Mesenchymal stem cell (in vitro differentiated cells and primary cell): ENCODE measurements at regions not wholly inside any gene's neighbourhood (a gene's known extent, or its start where the extent isn't known, plus 50 kb on each side); places are given as distances from the start of the nearest gene placed in this dataset.

Experiments used
- DNase-seq: peaks from one replicate; pipeline ENCODE4 v3.0.0-alpha.2; 2013
- H2AFZ ChIP-seq: one replicate; pipeline ENCODE4 v1.6.1; 2013; ENCODE audit warnings: low read depth, mild to moderate bottlenecking, control low read depth, inconsistent platforms, low read length, moderate library complexity
- H2AK5ac ChIP-seq: 2 replicates; pipeline ENCODE4 v1.6.1; 2013; ENCODE audit warnings: low read length, moderate library complexity, mild to moderate bottlenecking, inconsistent platforms; ENCODE audit not compliant: severe bottlenecking
- H2BK120ac ChIP-seq: one replicate; pipeline ENCODE4 v1.6.1; 2013; ENCODE audit warnings: low read depth, mild to moderate bottlenecking, inconsistent platforms, low read length, moderate library complexity
- H2BK12ac ChIP-seq, 2 experiments: one replicate each; pipeline ENCODE4 v1.6.1; 2013; ENCODE audit warnings: inconsistent platforms in 2 of 2, low read length in 2 of 2, mild to moderate bottlenecking in 2 of 2, moderate library complexity in 2 of 2, control low read depth in 1 of 2
- H2BK15ac ChIP-seq: one replicate; pipeline ENCODE4 v1.6.1; 2013; ENCODE audit warnings: mild to moderate bottlenecking, low read depth, inconsistent platforms; ENCODE audit not compliant: poor library complexity, severe bottlenecking
- H2BK5ac ChIP-seq: 2 replicates; pipeline ENCODE4 v1.6.1; 2013; ENCODE audit warnings: low read depth, mild to moderate bottlenecking, low read length, control low read depth, inconsistent platforms; ENCODE audit not compliant: poor library complexity, severe bottlenecking
- H3K14ac ChIP-seq, 2 experiments: one replicate each; pipeline ENCODE4 v1.6.1; 2013; ENCODE audit warnings: inconsistent platforms in 2 of 2, low read length in 2 of 2, control low read depth in 1 of 2, mild to moderate bottlenecking in 1 of 2, moderate library complexity in 1 of 2
- H3K18ac ChIP-seq, 2 experiments: one replicate each; pipeline ENCODE4 v1.6.1; 2013; ENCODE audit warnings: inconsistent platforms in 2 of 2, low read length in 2 of 2, control low read depth in 1 of 2, low read depth in 1 of 2, mild to moderate bottlenecking in 1 of 2
- H3K23ac ChIP-seq, 2 experiments: one replicate each; pipeline ENCODE4 v1.6.1; 2013; ENCODE audit warnings: inconsistent platforms in 2 of 2, low read length in 2 of 2, mild to moderate bottlenecking in 2 of 2, moderate library complexity in 2 of 2, control low read depth in 1 of 2
- H3K27ac ChIP-seq: 2 replicates; pipeline ENCODE4 v1.5.1; 2013; ENCODE audit warnings: mild to moderate bottlenecking, moderate library complexity, low read length, control low read depth, inconsistent platforms; ENCODE audit not compliant: poor library complexity, severe bottlenecking
- H3K27me3 ChIP-seq, 2 experiments: 2 replicates each; pipeline versions ENCODE4 v1.6.1 to v1.7.0; 2013; ENCODE audit warnings: low read length in 2 of 2, mild to moderate bottlenecking in 2 of 2, moderate library complexity in 2 of 2, control low read depth in 1 of 2, inconsistent platforms in 1 of 2; ENCODE audit not compliant: control insufficient read depth in 1 of 2, insufficient read depth in 1 of 2
- H3K36me3 ChIP-seq, 2 experiments: 2 replicates each; pipeline versions ENCODE4 v1.6.1 to v1.7.0; 2013; ENCODE audit warnings: low read length in 2 of 2, control low read depth in 1 of 2, inconsistent platforms in 1 of 2, low read depth in 1 of 2, mild to moderate bottlenecking in 1 of 2; ENCODE audit not compliant: insufficient read depth in 2 of 2, control insufficient read depth in 1 of 2
- H3K4ac ChIP-seq, 2 experiments: one replicate each; pipeline ENCODE4 v1.6.1; 2013; ENCODE audit warnings: inconsistent platforms in 2 of 2, low read length in 2 of 2, mild to moderate bottlenecking in 2 of 2, moderate library complexity in 2 of 2, control low read depth in 1 of 2, low read depth in 1 of 2
- H3K4me1 ChIP-seq: 2 replicates; pipeline ENCODE4 v1.6.1; 2013; ENCODE audit warnings: low read depth, low read length, control low read depth; ENCODE audit not compliant: control insufficient read depth, insufficient read depth
- H3K4me2 ChIP-seq: 2 replicates; pipeline ENCODE4 v1.6.1; 2013; ENCODE audit warnings: low read length, mild to moderate bottlenecking, inconsistent platforms; ENCODE audit not compliant: poor library complexity, severe bottlenecking
- H3K4me3 ChIP-seq, 2 experiments: 2 replicates each; pipeline versions ENCODE4 v1.5.1 to v1.7.0; 2013; ENCODE audit warnings: low read length in 2 of 2, mild to moderate bottlenecking in 2 of 2, control low read depth in 1 of 2, low read depth in 1 of 2; ENCODE audit not compliant: insufficient read depth in 1 of 2
- H3K79me1 ChIP-seq: replicated peaks from 2 replicates; pipeline ENCODE4 v1.6.1; 2013; ENCODE audit warnings: mild to moderate bottlenecking, control low read depth, low read length, inconsistent platforms; ENCODE audit not compliant: poor library complexity, severe bottlenecking
- H3K9ac ChIP-seq: 2 replicates; pipeline ENCODE4 v1.7.0; 2013; ENCODE audit warnings: mild to moderate bottlenecking, low read length, moderate library complexity
- H3K9me3 ChIP-seq: 2 replicates; pipeline ENCODE4 v1.7.0; 2013; ENCODE audit warnings: mild to moderate bottlenecking, low read length; ENCODE audit not compliant: control insufficient read depth
- H4K8ac ChIP-seq: one replicate; pipeline ENCODE4 v1.6.1; 2013; ENCODE audit warnings: inconsistent platforms, mild to moderate bottlenecking, low read length, moderate library complexity
- H4K91ac ChIP-seq: one replicate; pipeline ENCODE4 v1.6.1; 2013; ENCODE audit warnings: mild to moderate bottlenecking, low read length, inconsistent platforms
- WGBS: methylation state at CpG from one replicate; pipeline ENCODE4 v1.1.7; 2013; ENCODE audit warnings: mixed read lengths; 5-methylcytosine and 5-hydroxymethylcytosine counted together

DNA sequence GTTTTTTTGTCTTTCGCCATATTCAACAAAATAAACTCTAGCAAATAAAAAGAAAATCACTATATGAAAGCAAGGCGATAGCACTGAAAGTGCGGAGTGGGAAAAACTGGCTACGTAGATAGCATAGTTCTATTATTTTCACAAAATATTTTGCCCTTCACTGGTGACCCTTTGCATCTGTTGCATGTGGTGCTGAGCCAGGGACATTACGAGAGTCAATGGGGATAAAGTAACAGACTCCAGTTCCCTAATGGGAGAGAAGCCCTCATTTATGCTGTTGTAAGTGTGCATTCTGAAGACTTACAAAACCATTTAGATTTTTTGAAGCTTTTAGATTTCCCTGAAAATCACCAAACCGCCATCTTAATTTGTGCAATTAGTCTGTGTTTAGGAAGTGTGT is 501.6 kb downstream of the PPARGC1A start:
- Histone ChIP-seq H2AK5ac (no peak overlapping the region), H3K14ac (no peak overlapping the region), H3K36me3 (no peaks in the 10 kb centered on the region), H2AFZ (no peak overlapping the region), H3K9ac (no peak overlapping the region), H3K23ac (no peak overlapping the region), H4K8ac (no peak overlapping the region), H3K4me1 (no peaks in the 10 kb centered on the region), H2BK120ac (no peak overlapping the region), H3K27ac (no peak overlapping the region), H2BK12ac (no peak overlapping the region), H3K4me3 (no peak overlapping the region), H3K79me1 (no peaks in the 10 kb centered on the region), H3K18ac (no peak overlapping the region), H3K4ac (no peak overlapping the region), H2BK15ac (no peak overlapping the region), H3K27me3 (no peaks in the 10 kb centered on the region), H3K9me3 (peaks cover under 1% of the 10 kb centered on the region), H3K4me2 (no peak overlapping the region), H4K91ac (no peak overlapping the region), H2BK5ac (no peak overlapping the region)
- WGBS: 90% methylated on average over 2 of the region's 6 CpGs
- no peak for DNase-seq

- no peaks in the 10 kb centered on the region for H3K4me1 ChIP-seq
- no peak overlapping the region for H2AK5ac ChIP-seq
- no peaks in the 10 kb centered on the region for H3K27me3 ChIP-seq
- no peak overlapping the region for H3K18ac ChIP-seq
- no peak overlapping the region for H4K91ac ChIP-seq
- H3K36me3 ChIP-seq: no peaks in the 10 kb centered on the region
- H2BK120ac ChIP-seq: peak overlapping the region; percentile 19
- no peak overlapping the region for H4K8ac ChIP-seq
- H3K23ac ChIP-seq: no peak overlapping the region
- H3K4ac ChIP-seq: no peak overlapping the region
- H3K79me1 ChIP-seq: no peaks in the 10 kb centered on the region
- no peaks in the 10 kb centered on the region for H3K9me3 ChIP-seq
- H2BK15ac ChIP-seq: no peak overlapping the region
- H3K9ac ChIP-seq: no peak overlapping the region
- H3K14ac ChIP-seq: no peak overlapping the region
- no peak overlapping the region for H3K4me3 ChIP-seq
- H2BK5ac ChIP-seq: no peak overlapping the region
- 69% methylated on average over 2 of the region's 2 CpGs for WGBS
- H2BK12ac ChIP-seq: no peak overlapping the region
- H3K4me2 ChIP-seq: no peak overlapping the region
- no peak overlapping the region for H3K27ac ChIP-seq
- DNase-seq: peak; percentile 45
- no peak overlapping the region for H2AFZ ChIP-seq
These were observed 505.1 kb downstream of the PPARGC1A start for GRCh38 chr4:23384741-23385140.

DNA sequence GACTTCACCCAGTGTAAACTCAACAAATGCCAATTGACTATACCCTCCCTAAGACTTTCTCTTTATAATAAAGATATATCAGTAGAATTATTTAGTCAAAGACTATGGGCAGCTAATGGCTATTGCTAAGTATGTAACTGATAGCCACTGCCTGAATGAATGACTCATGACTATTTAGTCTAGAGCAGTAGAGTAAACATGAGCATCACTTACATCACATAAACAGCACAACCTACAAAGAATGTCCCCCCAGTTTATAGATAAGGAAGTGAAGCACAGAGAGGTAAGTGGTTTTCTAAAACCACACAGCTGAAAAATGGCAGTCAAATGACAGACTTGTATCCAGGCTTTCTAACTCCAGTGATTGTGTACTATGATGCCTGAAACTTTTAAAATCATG is 507.0 kb downstream of the PPARGC1A start:
- Histone ChIP-seq H2BK120ac (no peak overlapping the region), H3K36me3 (no peaks in the 10 kb centered on the region), H2BK5ac (no peak overlapping the region), H4K91ac (no peak overlapping the region), H3K27ac (no peak overlapping the region), H3K14ac (no peak overlapping the region), H3K4ac (no peak overlapping the region), H2BK12ac (no peak overlapping the region), H3K4me3 (no peak overlapping the region), H3K27me3 (no peaks in the 10 kb centered on the region), H3K23ac (no peak overlapping the region), H3K18ac (no peak overlapping the region), H3K9ac (no peak overlapping the region), H2BK15ac (no peak overlapping the region), H4K8ac (no peak overlapping the region), H2AK5ac (no peak overlapping the region), H2AFZ (no peak overlapping the region), H3K4me2 (no peak overlapping the region), H3K79me1 (no peaks in the 10 kb centered on the region), H3K9me3 (no peaks in the 10 kb centered on the region), H3K4me1 (no peaks in the 10 kb centered on the region)
- peak; percentile 75 for DNase-seq

DNA sequence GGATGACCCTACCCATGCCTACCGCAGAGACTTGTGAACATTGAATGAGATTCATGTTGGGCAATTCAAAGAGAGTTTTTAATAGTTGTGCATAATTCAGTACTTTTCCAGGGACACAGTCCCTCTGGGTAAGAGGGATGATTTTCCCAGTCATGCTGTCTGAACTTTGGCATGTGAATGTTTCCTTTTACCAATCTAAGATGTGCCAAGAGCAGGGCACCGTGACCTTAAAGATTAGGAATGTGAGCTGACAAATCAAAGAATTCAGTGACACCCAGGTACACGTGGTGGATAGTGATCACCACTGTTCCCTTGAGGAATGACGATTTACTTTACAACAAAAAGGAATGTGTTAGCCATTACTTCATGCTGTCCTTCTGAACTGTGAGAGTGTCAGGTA is 515.6 kb downstream of the PPARGC1A start:
- Histone ChIP-seq H3K23ac (no peak overlapping the region), H4K91ac (no peak overlapping the region), H2BK5ac (no peak overlapping the region), H3K18ac (no peak overlapping the region), H3K9ac (no peak overlapping the region), H3K79me1 (no peaks in the 10 kb centered on the region), H3K9me3 (no peaks in the 10 kb centered on the region), H3K27ac (no peak overlapping the region), H2BK12ac (no peak overlapping the region), H2AK5ac (no peak overlapping the region), H2BK120ac (no peak overlapping the region), H3K4me3 (no peak overlapping the region), H4K8ac (no peak overlapping the region), H3K36me3 (no peaks in the 10 kb centered on the region), H2BK15ac (no peak overlapping the region), H3K4me1 (no peaks in the 10 kb centered on the region), H3K4ac (no peak overlapping the region), H3K27me3 (no peaks in the 10 kb centered on the region), H2AFZ (no peak overlapping the region), H3K4me2 (no peak overlapping the region), H3K14ac (no peak overlapping the region)
- no peak for DNase-seq
- 69% methylated on average over 4 of the region's 4 CpGs for WGBS
